ENCODE measurements at regions not wholly inside any gene's neighbourhood (a gene's known extent, or its start where the extent isn't known, plus 50 kb on each side); places are given as distances from the start of the nearest gene placed in this dataset.
A peak's percentile ranks its signal among the peaks of the same experiment; 100 is the strongest.

DNA sequence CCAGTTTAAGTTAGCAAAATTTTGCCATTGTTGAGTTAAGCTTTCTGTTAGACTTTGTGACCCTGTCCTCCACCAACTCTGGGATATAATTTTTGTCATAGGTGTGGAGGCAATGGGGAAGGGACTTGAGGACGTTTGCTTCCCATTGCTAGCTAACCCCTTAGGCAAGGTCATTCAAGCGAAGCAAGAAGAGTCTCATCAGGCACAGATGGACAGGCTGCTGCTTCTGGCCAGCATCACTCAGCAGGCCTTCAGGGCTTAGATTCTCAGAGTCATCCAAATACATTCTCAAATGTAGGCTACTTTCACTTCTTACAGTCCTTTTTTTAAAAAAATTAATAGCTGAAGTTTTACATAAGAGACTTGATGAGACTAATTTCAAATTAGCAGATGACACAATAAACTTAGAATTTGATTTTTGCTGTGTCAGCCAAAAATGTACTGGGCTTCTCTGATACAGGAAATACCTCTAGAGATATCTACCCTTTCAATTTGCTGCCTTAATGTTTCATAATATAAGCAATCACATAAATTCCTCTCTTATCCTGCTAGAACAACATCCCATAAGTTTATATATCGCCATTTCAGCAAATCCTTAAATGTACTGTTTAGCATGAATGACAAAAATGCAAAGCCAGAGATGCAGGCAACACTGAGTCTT, 875.2 kb downstream of the FLRT2 start:
- Histone ChIP-seq H4K5ac (ENCODE audit: low read depth, low read length) (0 out of 2 replicates have a peak overlapping the region, but pooled peaks have one; percentile 9), H3K4me1 (ENCODE audit: control insufficient read depth, insufficient read depth, low read length) (peaks cover 3% of the 10 kb centered on the region), H3K9ac (ENCODE audit: low read depth, low read length) (0 out of 2 replicates have a peak overlapping the region, but pooled peaks have one; percentile 62), H4K91ac (ENCODE audit: insufficient read depth, low read depth, low read length) (peak overlapping the region; percentile 76), H4K8ac (ENCODE audit: low read depth in 2 of 2, low read length in 2 of 2) (peak overlapping the region; percentile 39 to 83), H2BK15ac (ENCODE audit: low read depth, low read length) (peak overlapping the region; percentile 63; the same call in 1 of the 3 replicates), H2AFZ (replicated peaks; ENCODE audit: low read length, poor library complexity) (peak overlapping the region; percentile 47), H3K79me1 (ENCODE audit: low read depth in 1 of 2, low read length in 2 of 2) (no peaks in the 10 kb centered on the region), H3K9me1 (ENCODE audit: insufficient read depth, low read length) (no peaks in the 10 kb centered on the region), H3K4me2 (ENCODE audit: low read depth, low read length) (peak overlapping the region; percentile 26), H3K36me3 (ENCODE audit: control insufficient read depth, insufficient read depth, low read length) (no peaks in the 10 kb centered on the region), H4K20me1 (ENCODE audit: insufficient read depth, low read length) (no peaks in the 10 kb centered on the region), H3K18ac (ENCODE audit: low read depth, low read length) (peak overlapping the region; percentile 6; the same call in 1 of the 2 replicates), H2BK5ac (ENCODE audit: low read depth, low read length, poor library complexity, severe bottlenecking) (peak overlapping the region; percentile 73), H3K56ac (ENCODE audit: extremely low read depth, insufficient read depth, low read length) (0 out of 2 replicates have a peak overlapping the region, but pooled peaks have one; percentile 25), H2BK120ac (ENCODE audit: low read depth, low read length) (peak overlapping the region; percentile 66), H2BK20ac (ENCODE audit: low read depth, low read length) (peak overlapping the region; percentile 65), H3K27ac (ENCODE audit: insufficient read depth, low read length) (peak overlapping the region; percentile 79), H3K4me3 (ENCODE audit: insufficient read depth, low read depth, low read length) (no peak overlapping the region), H3K9me3 (ENCODE audit: control insufficient read depth, insufficient read depth, low read length) (no peaks in the 10 kb centered on the region), H2AK5ac (ENCODE audit: low read depth, low read length) (peak overlapping the region; percentile 74), H3K23ac (ENCODE audit: low read depth, low read length) (no peak overlapping the region), H2AK9ac (replicated peaks; ENCODE audit: low read depth, low read length, poor library complexity) (no peak overlapping the region), H3K27me3 (ENCODE audit: control insufficient read depth, insufficient read depth, low read length) (no peaks in the 10 kb centered on the region), H3K4ac (ENCODE audit: low read depth, low read length) (peak overlapping the region; percentile 59), H3K14ac (replicated peaks; ENCODE audit: low read depth, low read length) (peak overlapping the region; percentile 11; the same call in 1 of the 2 replicates)
- no TSS peak for BruUV-seq (replicated peaks)
- ATAC-seq (ENCODE audit: low read depth) (peak; percentile 69), DNase-seq (peak; percentile 9)
- dilution Hi-C loops (cut with HindIII; ENCODE audit: low sequenced_read_pairs, unreplicated experiment) (no loop called here), intact Hi-C loops (cut with micrococcal nuclease) (no loop called here), in situ Hi-C loops (cut with MboI; ENCODE audit: low sequenced_read_pairs) (no loop called here)
- ChIA-PET CTCF (interaction anchor here (1.5 kb wide), 1 partner anchor 9 kb away, joined by 4 read pairs; no protein-coding TSS in a partner anchor), POLR2A (ENCODE audit: unreplicated experiment) (no interaction called here)
- no CpG with 5 or more reads among the region's 3 CpGs for WGBS, 2 experiments (ENCODE audit: extremely low coverage in 2 of 2, insufficient read length in 1 of 2)
- TF ChIP-seq RAD21 (IDR thresholded peaks at IDR 0.05; ENCODE audit: low read length) (no peak), CHD1 (IDR thresholded peaks at IDR 0.05; ENCODE audit: low read depth, low read length) (no peak), MAFK (IDR thresholded peaks at IDR 0.05; ENCODE audit: low read depth, low read length) (peak; percentile 99)

Measured in IMR-90 (cell line).